SIG-M5 treated with dmso at 0.1 percent for 504 hours (cell line): ENCODE measurements at regions not wholly inside any gene's neighbourhood (a gene's known extent, or its start where the extent isn't known, plus 50 kb on each side); places are given as distances from the start of the nearest gene placed in this dataset.
"Not testable (repeated sequence)": the region's sequence is repeated elsewhere in the genome, so short reads cannot be mapped to it uniquely, and the experiment has no call there.

Source experiments
- DNase-seq: peaks from one replicate; lab custom pipeline; 2025; ENCODE audit not compliant: unreplicated experiment; lab: John Stamatoyannopoulos, UW

- DNase-seq: not testable (repeated sequence)
These were observed 62.7 kb upstream of the SOX11 start for GRCh38 chr2:5629510-5629909.

GRCh38 chr2:5637051-5637450 is 55.1 kb upstream of the SOX11 start:
- DNase-seq: not testable (repeated sequence)
